CD14-positive monocyte (primary cell): ENCODE measurements at regions not wholly inside any gene's neighbourhood (a gene's known extent, or its start where the extent isn't known, plus 50 kb on each side); places are given as distances from the start of the nearest gene placed in this dataset.

ENCODE experiments used
- DNase-seq, 3 donors: peaks; one replicate each; pipeline ENCODE4 v3.0.0-alpha.2; 2011 to 2022
- H2AFZ ChIP-seq: 2 replicates; pipeline ENCODE4 v1.6.0; 2012; ENCODE audit warnings: mild to moderate bottlenecking, low read depth, low read length, inconsistent platforms; ENCODE audit not compliant: insufficient read depth, poor library complexity, severe bottlenecking
- H3K27ac ChIP-seq, 2 donors: 1 replicate in 1 of 2; 2 replicates in 1 of 2; pipeline ENCODE4 v1.5.1; 2012 to 2013; ENCODE audit warnings: low read length in 2 of 2, control low read depth in 1 of 2, inconsistent platforms in 1 of 2, low read depth in 1 of 2, mild to moderate bottlenecking in 1 of 2
- H3K27me3 ChIP-seq, 2 donors: one replicate each; pipeline versions ENCODE4 v1.6.0 to v1.6.1; 2011 to 2013; ENCODE audit warnings: low read length in 2 of 2; ENCODE audit not compliant: control insufficient read depth in 2 of 2, insufficient read depth in 2 of 2
- H3K36me3 ChIP-seq, 2 donors: replicated peaks in 1 of 2; 1 replicate in 1 of 2; 2 replicates in 1 of 2; pipeline versions ENCODE4 v1.5.1 to v1.6.1; 2012 to 2013; ENCODE audit warnings: low read length in 2 of 2, control low read depth in 1 of 2, inconsistent platforms in 1 of 2, mild to moderate bottlenecking in 1 of 2; ENCODE audit not compliant: insufficient read depth in 2 of 2, control insufficient read depth in 1 of 2
- H3K4me1 ChIP-seq, 2 donors: 1 replicate in 1 of 2; 2 replicates in 1 of 2; pipeline versions ENCODE4 v1.5.1 to v1.6.1; 2012 to 2013; ENCODE audit warnings: low read length in 2 of 2, control low read depth in 1 of 2, inconsistent platforms in 1 of 2, mild to moderate bottlenecking in 1 of 2, moderate library complexity in 1 of 2; ENCODE audit not compliant: insufficient read depth in 2 of 2, control insufficient read depth in 1 of 2
- H3K4me2 ChIP-seq: replicated peaks from 2 replicates; pipeline ENCODE3; 2012; ENCODE audit warnings: low read length, moderate library complexity, mild to moderate bottlenecking; ENCODE audit not compliant: poor library complexity, severe bottlenecking; ENCODE audit errors: extremely low read depth
- H3K4me3 ChIP-seq, 3 experiments: fragments of 200-600 bp in 1 of 3; sonication (generic) in 1 of 3; replicated peaks in 1 of 3; 1 replicate in 2 of 3; 2 replicates in 1 of 3; pipeline ENCODE4 v1.5.1; 2011 to 2013; ENCODE audit warnings: low read length in 3 of 3, mild to moderate bottlenecking in 3 of 3, control low read depth in 2 of 3, low read depth in 2 of 3, inconsistent platforms in 1 of 3, moderate library complexity in 1 of 3
- H3K79me2 ChIP-seq: 2 replicates; pipeline ENCODE4 v1.6.0; 2012; ENCODE audit warnings: mild to moderate bottlenecking, control low read depth, inconsistent platforms, low read length, moderate library complexity; ENCODE audit not compliant: insufficient read depth
- H3K9ac ChIP-seq: 2 replicates; pipeline ENCODE4 v1.6.0; 2017; ENCODE audit warnings: low read length, mild to moderate bottlenecking; ENCODE audit not compliant: insufficient read depth, poor library complexity, severe bottlenecking
- H3K9me3 ChIP-seq, 2 donors: replicated peaks in 1 of 2; 1 replicate in 1 of 2; 2 replicates in 1 of 2; pipeline versions ENCODE4 v1.5.1 to v1.6.1; 2012 to 2013; ENCODE audit warnings: low read length in 2 of 2, control low read depth in 1 of 2; ENCODE audit not compliant: control insufficient read depth in 1 of 2, insufficient read depth in 1 of 2
- H4K20me1 ChIP-seq: 2 replicates; pipeline ENCODE4 v1.6.0; 2012; ENCODE audit warnings: mild to moderate bottlenecking, low read length, control low read depth, moderate library complexity; ENCODE audit not compliant: insufficient read depth
- H3K27ac Mint-ChIP-seq, 7 donors: one replicate each; pipeline ENCODE4 v1.8.0; 2020; ENCODE audit warnings: mild to moderate bottlenecking in 7 of 7, mixed read lengths in 7 of 7, moderate library complexity in 6 of 7, inconsistent platforms in 2 of 7
- H3K27me3 Mint-ChIP-seq, 3 donors: one replicate each; pipeline ENCODE4 v1.8.0; 2021 to 2022; ENCODE audit warnings: low read depth in 3 of 3, mild to moderate bottlenecking in 3 of 3, mixed read lengths in 3 of 3, moderate library complexity in 3 of 3, inconsistent platforms in 1 of 3
- H3K36me3 Mint-ChIP-seq, 2 donors: one replicate each; pipeline ENCODE4 v1.8.0; 2020; ENCODE audit warnings: mixed read lengths in 2 of 2, inconsistent platforms in 1 of 2, mild to moderate bottlenecking in 1 of 2
- H3K4me1 Mint-ChIP-seq: one replicate; pipeline ENCODE4 v1.8.0; 2020; ENCODE audit warnings: mild to moderate bottlenecking, mixed read lengths
- H3K4me3 Mint-ChIP-seq, 2 donors: one replicate each; pipeline ENCODE4 v1.8.0; 2020; ENCODE audit warnings: mild to moderate bottlenecking in 2 of 2, mixed read lengths in 2 of 2, moderate library complexity in 1 of 2
- H3K9me3 Mint-ChIP-seq, 7 donors: one replicate each; pipeline ENCODE4 v1.8.0; 2020 to 2022; ENCODE audit warnings: mixed read lengths in 7 of 7, mild to moderate bottlenecking in 6 of 7, moderate library complexity in 6 of 7, inconsistent platforms in 2 of 7
- WGBS: methylation state at CpG from one replicate; pipeline ENCODE4 v1.1.5; 2013; ENCODE audit warnings: missing lambda C conversion rate; ENCODE audit not compliant: insufficient coverage; 5-methylcytosine and 5-hydroxymethylcytosine counted together
- intact Hi-C, 2 donors: fragments of 100-400 bp; cut with micrococcal nuclease; formaldehyde crosslinking; loops; one replicate each; pipeline versions ENCODE4 v1.15.0 to v1.15.1; 2023
- TF ChIP-seq, protein P1 (sequence below): fragments of 200-600 bp; IDR thresholded peaks from one replicate; pipeline ENCODE4 v1.8.0; 2022; ENCODE audit warnings: antibody characterized with exemption, mild to moderate bottlenecking

DNA sequence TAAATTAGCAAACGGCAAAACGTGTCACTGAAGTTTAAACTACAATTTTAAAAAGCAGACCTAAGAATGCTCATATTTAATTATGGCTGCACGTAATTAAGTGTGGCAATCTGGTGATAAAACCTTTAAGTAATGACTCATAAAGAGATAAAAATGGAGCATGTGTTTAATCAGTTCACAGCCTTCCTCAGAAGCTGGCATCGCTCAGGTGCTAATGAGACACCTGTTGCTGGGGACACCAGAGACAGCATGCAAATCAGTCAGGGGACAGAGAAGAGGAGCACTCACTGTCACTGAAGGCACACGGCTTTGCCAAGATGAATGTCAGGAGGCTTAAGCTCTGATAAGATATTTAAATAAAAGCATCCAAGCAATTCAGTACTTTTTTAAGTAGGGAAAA lies 840.3 kb downstream of the GALC start:
- no peak overlapping the region for H3K27ac Mint-ChIP-seq
- no peaks in the 10 kb centered on the region for H3K4me1 Mint-ChIP-seq
- H3K27me3 ChIP-seq = no peaks in the 10 kb centered on the region
- intact Hi-C loops = no loop called here
- H3K9me3 Mint-ChIP-seq = peaks cover 0 to 12% (median 5%) of the 10 kb centered on the region in 7 donors
- 86% methylated on average over 1 of the region's 5 CpGs for WGBS
- no peak overlapping the region for H3K27ac ChIP-seq
- H3K9ac ChIP-seq = no peak overlapping the region
- no peaks in the 10 kb centered on the region for H3K36me3 ChIP-seq
- no peak overlapping the region for H2AFZ ChIP-seq
- TF ChIP-seq, protein P1, sequence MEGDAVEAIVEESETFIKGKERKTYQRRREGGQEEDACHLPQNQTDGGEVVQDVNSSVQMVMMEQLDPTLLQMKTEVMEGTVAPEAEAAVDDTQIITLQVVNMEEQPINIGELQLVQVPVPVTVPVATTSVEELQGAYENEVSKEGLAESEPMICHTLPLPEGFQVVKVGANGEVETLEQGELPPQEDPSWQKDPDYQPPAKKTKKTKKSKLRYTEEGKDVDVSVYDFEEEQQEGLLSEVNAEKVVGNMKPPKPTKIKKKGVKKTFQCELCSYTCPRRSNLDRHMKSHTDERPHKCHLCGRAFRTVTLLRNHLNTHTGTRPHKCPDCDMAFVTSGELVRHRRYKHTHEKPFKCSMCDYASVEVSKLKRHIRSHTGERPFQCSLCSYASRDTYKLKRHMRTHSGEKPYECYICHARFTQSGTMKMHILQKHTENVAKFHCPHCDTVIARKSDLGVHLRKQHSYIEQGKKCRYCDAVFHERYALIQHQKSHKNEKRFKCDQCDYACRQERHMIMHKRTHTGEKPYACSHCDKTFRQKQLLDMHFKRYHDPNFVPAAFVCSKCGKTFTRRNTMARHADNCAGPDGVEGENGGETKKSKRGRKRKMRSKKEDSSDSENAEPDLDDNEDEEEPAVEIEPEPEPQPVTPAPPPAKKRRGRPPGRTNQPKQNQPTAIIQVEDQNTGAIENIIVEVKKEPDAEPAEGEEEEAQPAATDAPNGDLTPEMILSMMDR = no peak
- H3K4me3 Mint-ChIP-seq = no peak overlapping the region
- no peaks in the 10 kb centered on the region for H3K36me3 Mint-ChIP-seq
- DNase-seq = no peak
- H3K9me3 ChIP-seq = peaks cover 6 to 7% of the 10 kb centered on the region in 2 donors
- no peaks in the 10 kb centered on the region for H3K79me2 ChIP-seq
- no peak overlapping the region for H3K4me3 ChIP-seq
- H4K20me1 ChIP-seq = no peaks in the 10 kb centered on the region
- peaks cover 0 to 1% (median 0%) of the 10 kb centered on the region in 3 donors for H3K27me3 Mint-ChIP-seq
- H3K4me2 ChIP-seq = no peak overlapping the region
- H3K4me1 ChIP-seq = no peaks in the 10 kb centered on the region

DNA sequence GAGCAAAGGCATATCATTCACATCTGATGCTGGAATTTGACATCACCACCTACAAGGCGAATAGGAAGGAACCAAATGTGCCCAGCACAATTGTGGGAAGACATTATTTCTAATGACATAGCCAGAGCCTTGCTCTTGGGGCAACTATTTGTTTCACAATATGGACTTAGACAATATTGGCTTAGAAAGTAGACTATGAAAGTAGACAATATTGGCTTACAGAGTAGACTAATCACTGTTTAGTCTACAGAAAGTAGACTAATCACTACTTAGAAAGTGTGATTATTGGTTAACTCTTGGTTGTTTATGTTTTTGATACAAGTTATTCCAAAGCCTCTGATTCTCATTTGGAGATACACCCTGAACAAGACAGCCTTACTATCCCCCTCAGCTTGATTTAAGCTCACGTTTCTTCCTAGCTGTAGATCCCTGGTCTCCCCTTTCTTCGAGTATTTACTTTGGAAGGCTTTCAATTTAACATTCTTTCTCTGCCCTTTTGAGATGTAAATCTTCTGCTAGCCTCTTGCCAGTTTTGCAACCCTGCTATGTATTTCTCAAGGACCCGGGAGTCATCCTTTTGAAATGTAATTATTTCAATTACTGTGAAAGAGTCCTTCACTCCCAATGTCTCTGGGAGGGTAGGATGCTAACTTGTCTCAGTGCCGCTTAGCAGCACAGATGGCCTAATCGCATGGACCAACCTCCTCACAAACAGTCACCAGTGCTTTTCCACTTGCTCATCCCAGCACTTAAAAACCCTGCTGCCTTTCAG lies 843.2 kb downstream of the GALC start:
- no peaks in the 10 kb centered on the region for H3K36me3 ChIP-seq
- no peaks in the 10 kb centered on the region for H3K27me3 ChIP-seq
- Mint-ChIP-seq H3K4me1 (no peaks in the 10 kb centered on the region), H3K4me3 (no peak overlapping the region), H3K27ac (no peak overlapping the region), H3K9me3 (peaks cover 0 to 12% (median 2%) of the 10 kb centered on the region in 7 donors), H3K27me3 (peaks cover 0 to 1% (median 0%) of the 10 kb centered on the region in 3 donors), H3K36me3 (no peaks in the 10 kb centered on the region)
- peaks cover 6 to 10% of the 10 kb centered on the region in 2 donors for H3K9me3 ChIP-seq
- TF ChIP-seq, protein P1 = no peak
- no peak overlapping the region for H3K9ac ChIP-seq
- H3K79me2 ChIP-seq = no peaks in the 10 kb centered on the region
- no peak overlapping the region for H2AFZ ChIP-seq
- WGBS = no CpG with 5 or more reads among the region's 6 CpGs
- intact Hi-C loops = no loop called here
- H3K4me3 ChIP-seq = no peak overlapping the region
- no peaks in the 10 kb centered on the region for H3K4me1 ChIP-seq
- no peak overlapping the region for H3K27ac ChIP-seq
- H4K20me1 ChIP-seq = no peaks in the 10 kb centered on the region
- DNase-seq = no peak
- H3K4me2 ChIP-seq = no peak overlapping the region
